BJ (cell line): ENCODE measurements at regions not wholly inside any gene's neighbourhood (a gene's known extent, or its start where the extent isn't known, plus 50 kb on each side); places are given as distances from the start of the nearest gene placed in this dataset.

Source experiments
- CTCF ChIA-PET: fragments of 350-600 bp; formaldehyde crosslinking; extraction: SDS; loops from one replicate; lab custom pipeline; 2021; ENCODE audit warnings: antibody characterized with exemption, inconsistent platforms; lab: Yijun Ruan, JAX
- POLR2A ChIA-PET: fragments of 300-600 bp; sonication (Branson Sonifier 250); formaldehyde crosslinking; extraction: SDS; loops from one replicate; lab custom pipeline; 2021; ENCODE audit warnings: antibody characterized with exemption; lab: Charles Lee
- DNase-seq: peaks from one replicate; pipeline ENCODE4 v3.0.0-alpha.2; 2011; ENCODE audit warnings: low read depth
- H3K27me3 ChIP-seq: 2 replicates; pipeline ENCODE4 v1.6.0; 2011; ENCODE audit warnings: low read length; ENCODE audit not compliant: control insufficient read depth, insufficient read depth
- H3K36me3 ChIP-seq: 2 replicates; pipeline ENCODE4 v1.5.1; 2011; ENCODE audit warnings: low read length; ENCODE audit not compliant: control insufficient read depth, insufficient read depth
- H3K4me3 ChIP-seq: 2 replicates; pipeline ENCODE4 v1.5.1; 2011; ENCODE audit warnings: low read depth, mild to moderate bottlenecking, control low read depth, low read length
- TF ChIP-seq, protein P1 (sequence below): IDR thresholded peaks from 2 replicates; pipeline ENCODE4 v1.5.1; 2011; ENCODE audit warnings: low read depth, mild to moderate bottlenecking, control low read depth, inconsistent platforms, low read length, moderate library complexity; ENCODE audit not compliant: insufficient read depth

DNA sequence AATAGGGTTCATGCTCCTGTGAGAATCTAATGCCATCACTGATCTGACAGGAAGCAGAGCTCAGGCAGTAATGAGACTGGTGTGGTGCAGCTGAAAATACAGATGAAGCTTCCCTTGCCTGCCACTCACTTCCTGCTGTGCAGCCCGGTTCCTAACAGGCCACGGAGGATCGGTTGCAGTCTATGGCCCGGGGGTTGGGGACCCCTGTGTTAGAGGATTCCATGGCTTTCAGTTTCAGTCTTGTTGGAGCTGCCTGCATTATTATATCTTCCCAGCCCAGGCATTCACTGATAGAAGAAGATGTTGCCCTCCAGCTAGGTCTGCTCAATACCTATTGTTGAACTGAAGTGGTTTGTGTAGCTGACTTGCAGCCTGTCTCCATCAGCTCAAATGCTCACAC lies 1298.8 kb downstream of the TYW1 start:
- no peak for DNase-seq
- no peaks in the 10 kb centered on the region for H3K27me3 ChIP-seq
- H3K4me3 ChIP-seq = no peak overlapping the region
- TF ChIP-seq, protein P1, sequence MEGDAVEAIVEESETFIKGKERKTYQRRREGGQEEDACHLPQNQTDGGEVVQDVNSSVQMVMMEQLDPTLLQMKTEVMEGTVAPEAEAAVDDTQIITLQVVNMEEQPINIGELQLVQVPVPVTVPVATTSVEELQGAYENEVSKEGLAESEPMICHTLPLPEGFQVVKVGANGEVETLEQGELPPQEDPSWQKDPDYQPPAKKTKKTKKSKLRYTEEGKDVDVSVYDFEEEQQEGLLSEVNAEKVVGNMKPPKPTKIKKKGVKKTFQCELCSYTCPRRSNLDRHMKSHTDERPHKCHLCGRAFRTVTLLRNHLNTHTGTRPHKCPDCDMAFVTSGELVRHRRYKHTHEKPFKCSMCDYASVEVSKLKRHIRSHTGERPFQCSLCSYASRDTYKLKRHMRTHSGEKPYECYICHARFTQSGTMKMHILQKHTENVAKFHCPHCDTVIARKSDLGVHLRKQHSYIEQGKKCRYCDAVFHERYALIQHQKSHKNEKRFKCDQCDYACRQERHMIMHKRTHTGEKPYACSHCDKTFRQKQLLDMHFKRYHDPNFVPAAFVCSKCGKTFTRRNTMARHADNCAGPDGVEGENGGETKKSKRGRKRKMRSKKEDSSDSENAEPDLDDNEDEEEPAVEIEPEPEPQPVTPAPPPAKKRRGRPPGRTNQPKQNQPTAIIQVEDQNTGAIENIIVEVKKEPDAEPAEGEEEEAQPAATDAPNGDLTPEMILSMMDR = no peak
- ChIA-PET POLR2A (interaction anchor here (0.6 kb wide), 1 partner anchor 153 kb away, joined by 3 read pairs; no protein-coding TSS in a partner anchor), CTCF (no interaction called here)
- no peaks in the 10 kb centered on the region for H3K36me3 ChIP-seq

DNA sequence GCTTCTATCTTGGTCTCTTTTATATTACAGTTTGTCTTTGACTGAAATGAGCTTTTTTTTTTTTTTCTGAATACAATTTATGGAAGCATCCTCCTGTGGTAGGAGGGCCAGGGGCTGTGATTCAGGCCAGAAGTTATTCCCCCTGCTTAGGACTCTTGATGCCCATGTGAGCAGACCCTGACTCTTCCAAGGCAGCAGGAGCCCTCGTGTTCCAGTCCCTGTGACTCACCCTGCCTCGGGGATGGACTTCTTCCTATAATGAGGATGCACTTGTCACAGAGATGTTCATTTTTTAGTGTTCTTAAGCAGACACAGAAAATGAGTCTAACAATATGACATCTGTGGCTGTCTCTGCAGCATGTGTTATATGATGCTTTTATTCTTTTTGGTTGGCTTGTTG lies 1293.7 kb upstream of the AUTS2 start:
- no peak for DNase-seq
- Histone ChIP-seq H3K4me3 (no peak overlapping the region), H3K27me3 (no peaks in the 10 kb centered on the region), H3K36me3 (no peaks in the 10 kb centered on the region)
- CTCF ChIA-PET = no interaction called here
- TF ChIP-seq, protein P1 = no peak
- POLR2A ChIA-PET = interaction anchor here (0.5 kb wide), 1 partner anchor 34 kb away, joined by 5 read pairs; no protein-coding TSS in a partner anchor

DNA sequence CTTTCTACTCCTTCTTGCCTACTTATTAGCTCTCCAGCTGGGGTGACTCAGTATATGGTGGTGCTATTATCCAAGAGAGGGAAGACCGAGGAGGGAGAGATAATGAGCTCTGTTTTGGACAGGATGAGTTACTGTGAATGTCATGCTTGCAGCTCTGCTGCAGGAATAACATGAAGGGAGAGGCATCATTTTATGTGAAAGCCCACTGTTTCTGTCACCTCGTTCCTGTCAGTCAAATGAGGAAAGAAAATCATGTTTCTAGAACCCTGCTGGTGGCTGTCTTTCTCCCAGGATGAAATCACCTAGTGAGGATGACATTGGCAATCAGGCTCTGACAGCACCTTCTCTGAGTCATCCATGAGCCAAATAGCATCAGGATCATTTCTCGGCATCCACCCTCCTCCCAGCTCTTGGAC lies 1291.6 kb upstream of the AUTS2 start:
- H3K4me3 ChIP-seq = no peak overlapping the region
- no peak for DNase-seq
- ChIA-PET POLR2A (no interaction called here), CTCF (interaction anchor here (0.9 kb wide), 1 partner anchor 343 kb away, joined by 3 read pairs; no protein-coding TSS in a partner anchor)
- no peaks in the 10 kb centered on the region for H3K27me3 ChIP-seq
- TF ChIP-seq, protein P1 = no peak
- no peaks in the 10 kb centered on the region for H3K36me3 ChIP-seq

DNA sequence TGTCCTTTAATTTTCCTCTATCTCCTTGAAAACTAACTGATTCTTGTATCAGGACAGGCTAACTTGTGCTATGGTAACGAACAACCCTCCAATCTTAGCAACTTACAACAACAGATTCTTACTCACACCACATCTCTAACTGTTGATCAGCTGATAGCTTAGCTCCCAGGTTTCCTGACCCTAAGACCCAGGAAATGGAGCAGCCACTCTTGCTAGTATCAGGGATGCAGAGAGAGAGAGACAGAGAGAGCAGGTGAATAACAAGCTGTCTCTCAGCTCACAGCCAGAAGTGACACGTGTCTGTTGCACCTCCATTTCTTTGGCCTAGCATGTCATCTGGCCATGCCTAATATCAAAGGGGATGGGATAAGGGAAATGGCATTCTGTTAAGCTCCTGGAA lies 1289.0 kb upstream of the AUTS2 start:
- CTCF ChIA-PET = interaction anchor here (1.0 kb wide), 1 partner anchor 18 kb away, joined by 3 read pairs; no protein-coding TSS in a partner anchor
- no peak for DNase-seq
- Histone ChIP-seq H3K4me3 (no peak overlapping the region), H3K27me3 (no peaks in the 10 kb centered on the region), H3K36me3 (no peaks in the 10 kb centered on the region)
- POLR2A ChIA-PET = no interaction called here
- TF ChIP-seq, protein P1 = no peak

DNA sequence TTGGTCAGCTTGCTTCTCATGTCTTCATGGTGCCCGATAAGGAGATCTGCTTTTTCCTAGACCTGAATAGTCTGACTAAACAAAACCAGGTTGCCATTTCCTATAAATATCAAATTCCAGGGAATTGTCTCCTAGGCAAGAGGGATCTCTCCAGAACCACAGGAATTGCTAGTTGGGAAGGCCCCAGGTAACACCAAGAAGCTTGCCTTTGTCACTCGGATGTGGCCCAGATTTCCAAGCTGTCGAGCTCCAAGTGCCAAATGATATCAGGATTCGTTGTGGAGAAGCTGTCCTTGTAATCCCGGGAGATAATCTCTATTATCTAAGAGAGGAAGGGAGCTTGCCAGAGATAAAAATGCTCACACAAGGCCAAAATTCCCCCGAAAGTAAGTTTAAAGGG lies 1288.5 kb upstream of the AUTS2 start:
- no peaks in the 10 kb centered on the region for H3K36me3 ChIP-seq
- POLR2A ChIA-PET = no interaction called here
- TF ChIP-seq, protein P1 = no peak
- DNase-seq = no peak
- no peak overlapping the region for H3K4me3 ChIP-seq
- no peaks in the 10 kb centered on the region for H3K27me3 ChIP-seq
- CTCF ChIA-PET = no interaction called here
